HG02884 (cell line): ENCODE measurements at regions not wholly inside any gene's neighbourhood (a gene's known extent, or its start where the extent isn't known, plus 50 kb on each side); places are given as distances from the start of the nearest gene placed in this dataset.

ENCODE experiments used
- ATAC-seq: cut with Tn5 transposase; IDR thresholded peaks from one replicate; pipeline ENCODE4 v1.9.1; 2021; ENCODE audit warnings: mild to moderate bottlenecking, moderate library complexity; ENCODE audit not compliant: unreplicated experiment

- ATAC-seq = no peak
These were observed 618.1 kb downstream of the PYDC2 start for GRCh38 chr3:192079098-192079497.

GRCh38 chr3:192080336-192080735, 619.4 kb downstream of the PYDC2 start:
- ATAC-seq = no peak

- peak; percentile 98 for ATAC-seq
These were observed 622.0 kb downstream of the PYDC2 start for GRCh38 chr3:192082730-192083660.
